NCI-H146 (cell line): ENCODE measurements at regions not wholly inside any gene's neighbourhood (a gene's known extent, or its start where the extent isn't known, plus 50 kb on each side); places are given as distances from the start of the nearest gene placed in this dataset.

Experiments used
- DNase-seq: peaks from one replicate; lab custom pipeline; 2025; lab: John Stamatoyannopoulos, UW

- no peak for DNase-seq
Observed at GRCh38 chr5:54769746-54770145, 215.6 kb downstream of the ESM1 start.

- no peak for DNase-seq
Observed at GRCh38 chr5:54769072-54769471, 216.3 kb downstream of the ESM1 start.

- no peak for DNase-seq
Observed at GRCh38 chr5:54766748-54767147, 218.6 kb downstream of the ESM1 start.

GRCh38 chr5:54765165-54766028 is 220.0 kb downstream of the ESM1 start:
- no peak for DNase-seq

GRCh38 chr5:54764102-54765090 is 221.0 kb downstream of the ESM1 start:
- no peak for DNase-seq

- no peak for DNase-seq
Observed at GRCh38 chr5:54761213-54761701, 224.1 kb downstream of the ESM1 start.

- no peak for DNase-seq
Observed at GRCh38 chr5:54760182-54760935, 225.0 kb downstream of the ESM1 start.

- no peak for DNase-seq
Observed at GRCh38 chr5:54758038-54758437, 227.4 kb downstream of the ESM1 start.

GRCh38 chr5:54757541-54757940 is 227.9 kb downstream of the ESM1 start:
- DNase-seq = no peak

- no peak for DNase-seq
Observed at GRCh38 chr5:54756796-54757402, 228.5 kb downstream of the ESM1 start.

- no peak for DNase-seq
Observed at GRCh38 chr5:54756301-54756700, 229.1 kb downstream of the ESM1 start.

- DNase-seq = no peak
Observed at GRCh38 chr5:54754878-54755277, 230.5 kb downstream of the ESM1 start.

- DNase-seq = no peak
Observed at GRCh38 chr5:54754420-54754819, 231.0 kb downstream of the ESM1 start.

- DNase-seq = no peak
Observed at GRCh38 chr5:54753753-54754152, 231.6 kb downstream of the ESM1 start.

GRCh38 chr5:54753034-54753433 is 232.4 kb downstream of the ESM1 start:
- DNase-seq = no peak

GRCh38 chr5:54748527-54748926 is 231.0 kb downstream of the SNX18 start:
- DNase-seq = no peak

- no peak for DNase-seq
Observed at GRCh38 chr5:54746777-54747398, 229.3 kb downstream of the SNX18 start.

- no peak for DNase-seq
Observed at GRCh38 chr5:54746346-54746745, 228.8 kb downstream of the SNX18 start.

- no peak for DNase-seq
Observed at GRCh38 chr5:54745599-54745998, 228.0 kb downstream of the SNX18 start.

GRCh38 chr5:54743997-54744788 is 226.6 kb downstream of the SNX18 start:
- DNase-seq = no peak
